Calu3 (cell line): ENCODE measurements at regions not wholly inside any gene's neighbourhood (a gene's known extent, or its start where the extent isn't known, plus 50 kb on each side); places are given as distances from the start of the nearest gene placed in this dataset.

Experiments
- BruUV-seq: library from RNA; stranded (reverse); fragments of 400-500 nt; replicated peaks from 2 replicates; lab custom pipeline; 2021; lab: Mats Ljungman, UMichigan
- CTCF ChIA-PET: fragments of 300-600 bp; sonication (Branson Sonifier 250); formaldehyde crosslinking; loops from one replicate; lab custom pipeline; 2022; ENCODE audit warnings: antibody characterized with exemption; lab: Charles Lee
- DNase-seq: peaks from one replicate; pipeline ENCODE4 v3.0.0; 2022
- H3K27ac Mint-ChIP-seq: one replicate; pipeline ENCODE4 v1.8.0; 2022; ENCODE audit warnings: mixed read lengths; ENCODE audit not compliant: unreplicated experiment
- H3K27me3 Mint-ChIP-seq: one replicate; pipeline ENCODE4 v1.8.0; 2022; ENCODE audit warnings: mixed read lengths; ENCODE audit not compliant: unreplicated experiment
- H3K36me3 Mint-ChIP-seq: one replicate; pipeline ENCODE4 v1.8.0; 2022; ENCODE audit warnings: mild to moderate bottlenecking, moderate library complexity, mixed read lengths; ENCODE audit not compliant: insufficient read depth, unreplicated experiment
- H3K4me1 Mint-ChIP-seq: one replicate; pipeline ENCODE4 v1.8.0; 2022; ENCODE audit warnings: mild to moderate bottlenecking, low read depth, mixed read lengths; ENCODE audit not compliant: unreplicated experiment
- H3K4me3 Mint-ChIP-seq: one replicate; pipeline ENCODE4 v1.8.0; 2022; ENCODE audit warnings: mild to moderate bottlenecking, low read depth, moderate library complexity, mixed read lengths; ENCODE audit not compliant: unreplicated experiment
- H3K9me3 Mint-ChIP-seq: one replicate; pipeline ENCODE4 v1.8.0; 2022; ENCODE audit warnings: low read depth, mixed read lengths; ENCODE audit not compliant: unreplicated experiment
- intact Hi-C: fragments of 100-400 bp; cut with micrococcal nuclease; formaldehyde crosslinking; loops from one replicate; pipeline ENCODE4 v1.10.0; 2022; ENCODE audit not compliant: unreplicated experiment
- TF ChIP-seq, protein P1 (sequence below): fragments of 200-600 bp; IDR thresholded peaks from one replicate; pipeline ENCODE4 v1.8.0; 2022; ENCODE audit warnings: antibody characterized with exemption; ENCODE audit not compliant: unreplicated experiment

- Mint-ChIP-seq H3K9me3 (no peaks in the 10 kb centered on the region), H3K27me3 (no peaks in the 10 kb centered on the region), H3K4me1 (peaks cover 14% of the 10 kb centered on the region), H3K36me3 (no peaks in the 10 kb centered on the region), H3K27ac (no peak overlapping the region), H3K4me3 (no peak overlapping the region)
- no TSS peak for BruUV-seq
- TF ChIP-seq, protein P1, sequence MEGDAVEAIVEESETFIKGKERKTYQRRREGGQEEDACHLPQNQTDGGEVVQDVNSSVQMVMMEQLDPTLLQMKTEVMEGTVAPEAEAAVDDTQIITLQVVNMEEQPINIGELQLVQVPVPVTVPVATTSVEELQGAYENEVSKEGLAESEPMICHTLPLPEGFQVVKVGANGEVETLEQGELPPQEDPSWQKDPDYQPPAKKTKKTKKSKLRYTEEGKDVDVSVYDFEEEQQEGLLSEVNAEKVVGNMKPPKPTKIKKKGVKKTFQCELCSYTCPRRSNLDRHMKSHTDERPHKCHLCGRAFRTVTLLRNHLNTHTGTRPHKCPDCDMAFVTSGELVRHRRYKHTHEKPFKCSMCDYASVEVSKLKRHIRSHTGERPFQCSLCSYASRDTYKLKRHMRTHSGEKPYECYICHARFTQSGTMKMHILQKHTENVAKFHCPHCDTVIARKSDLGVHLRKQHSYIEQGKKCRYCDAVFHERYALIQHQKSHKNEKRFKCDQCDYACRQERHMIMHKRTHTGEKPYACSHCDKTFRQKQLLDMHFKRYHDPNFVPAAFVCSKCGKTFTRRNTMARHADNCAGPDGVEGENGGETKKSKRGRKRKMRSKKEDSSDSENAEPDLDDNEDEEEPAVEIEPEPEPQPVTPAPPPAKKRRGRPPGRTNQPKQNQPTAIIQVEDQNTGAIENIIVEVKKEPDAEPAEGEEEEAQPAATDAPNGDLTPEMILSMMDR = no peak
- intact Hi-C loops = no loop called here
- CTCF ChIA-PET = no interaction called here
- no peak for DNase-seq
Measured at GRCh38 chr3:64759811-64760210, 72.0 kb upstream of the ADAMTS9 start.

DNA sequence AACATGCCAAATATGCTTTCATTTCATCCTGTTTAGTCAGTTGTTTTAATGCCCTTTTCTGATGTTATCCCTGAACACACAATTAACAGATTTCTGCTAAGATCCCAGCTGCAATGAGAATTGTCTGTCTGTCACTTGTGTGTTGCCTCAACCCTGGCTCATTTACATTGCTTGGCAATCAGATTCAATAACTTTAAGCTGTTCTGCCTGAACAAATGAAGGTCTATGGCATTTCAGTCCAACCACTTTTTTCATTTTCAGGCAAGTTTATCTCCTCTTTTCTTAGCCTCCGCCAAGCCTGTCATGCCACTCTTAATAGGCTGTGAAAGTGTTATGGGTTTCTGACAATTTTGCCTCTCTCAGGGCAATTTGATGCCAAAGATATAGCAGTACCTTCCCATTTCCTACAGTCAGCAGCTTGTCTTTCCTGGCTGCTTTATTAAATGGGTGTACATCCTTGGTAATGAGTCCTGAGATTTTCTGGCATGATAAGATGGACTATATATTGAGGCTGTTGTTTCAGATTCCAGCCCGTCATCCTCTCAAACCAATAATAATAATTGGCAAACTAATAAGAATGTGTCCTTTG, 68.7 kb upstream of the ADAMTS9 start:
- Mint-ChIP-seq H3K27ac (peak overlapping the region; percentile 39), H3K27me3 (no peaks in the 10 kb centered on the region), H3K4me1 (peaks cover 14% of the 10 kb centered on the region), H3K4me3 (no peak overlapping the region), H3K36me3 (no peaks in the 10 kb centered on the region), H3K9me3 (no peaks in the 10 kb centered on the region)
- no peak for DNase-seq
- TF ChIP-seq, protein P1 = no peak
- CTCF ChIA-PET = interaction anchor here (0.6 kb wide), 1 partner anchor 237 kb away, joined by 3 read pairs; no protein-coding TSS in a partner anchor
- intact Hi-C loops = no loop called here
- BruUV-seq = no TSS peak

- Mint-ChIP-seq H3K4me3 (no peak overlapping the region), H3K4me1 (no peaks in the 10 kb centered on the region), H3K27me3 (no peaks in the 10 kb centered on the region), H3K9me3 (no peaks in the 10 kb centered on the region), H3K36me3 (no peaks in the 10 kb centered on the region), H3K27ac (no peak overlapping the region)
- intact Hi-C loops = no loop called here
- BruUV-seq = no TSS peak
- CTCF ChIA-PET = no interaction called here
- TF ChIP-seq, protein P1 = no peak
- no peak for DNase-seq
Measured at GRCh38 chr3:64748244-64748904, 60.6 kb upstream of the ADAMTS9 start.

DNA sequence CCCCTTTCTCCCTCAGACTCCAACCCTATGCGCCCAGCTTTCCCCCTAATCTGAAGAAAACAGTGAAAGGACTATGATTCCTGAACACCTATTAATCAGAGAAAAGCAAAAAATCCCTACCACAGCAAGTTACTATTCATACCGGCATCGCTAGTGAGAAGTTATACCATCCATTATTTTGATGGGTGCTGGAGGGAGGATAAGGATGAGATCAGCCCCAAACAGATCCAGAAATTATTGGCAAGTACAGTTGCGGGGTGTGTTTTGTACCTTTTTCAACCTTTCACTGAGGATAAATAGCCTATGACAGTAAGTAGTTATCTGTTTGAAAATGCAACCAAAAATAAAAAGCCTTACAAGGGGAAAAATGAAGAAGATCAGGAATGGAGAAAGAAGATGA, 59.9 kb upstream of the ADAMTS9 start:
- CTCF ChIA-PET = no interaction called here
- Mint-ChIP-seq H3K27me3 (no peaks in the 10 kb centered on the region), H3K4me3 (no peak overlapping the region), H3K27ac (no peak overlapping the region), H3K4me1 (no peaks in the 10 kb centered on the region), H3K9me3 (no peaks in the 10 kb centered on the region), H3K36me3 (no peaks in the 10 kb centered on the region)
- no TSS peak for BruUV-seq
- no peak for DNase-seq
- TF ChIP-seq, protein P1 = no peak
- intact Hi-C loops = no loop called here
